GM12874 (cell line): ENCODE measurements at regions not wholly inside any gene's neighbourhood (a gene's known extent, or its start where the extent isn't known, plus 50 kb on each side); places are given as distances from the start of the nearest gene placed in this dataset.

Source experiments
- CTCF ChIP-seq: IDR thresholded peaks from 2 replicates; pipeline ENCODE4 v1.5.1; 2011; ENCODE audit warnings: low read depth, mild to moderate bottlenecking, control low read depth, low read length, moderate library complexity; ENCODE audit not compliant: insufficient read depth

DNA sequence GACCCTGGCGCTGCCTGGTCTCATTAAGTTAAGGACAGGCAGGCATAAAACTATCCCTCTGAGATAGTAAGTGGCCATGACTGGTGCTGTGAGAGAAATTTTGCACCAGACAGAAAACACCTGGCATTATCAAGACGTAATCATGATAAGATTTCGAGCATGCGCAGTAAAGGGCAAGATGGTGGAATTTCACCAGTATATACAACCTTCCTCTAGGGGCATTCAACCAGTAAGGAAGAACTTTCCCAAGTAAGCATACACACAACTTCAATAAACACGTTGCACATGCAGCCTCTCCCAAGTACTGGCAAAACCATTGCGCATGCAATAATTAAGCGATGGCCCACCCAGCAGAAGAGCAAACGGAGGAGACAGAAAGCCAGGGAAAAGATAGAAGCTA is 1376.4 kb upstream of the CRIM1 start:
- no peak for TF ChIP-seq CTCF

GRCh38 chr2:34961822-34962221 is 1362.7 kb upstream of the FAM98A start:
- TF ChIP-seq CTCF, result no peak

- no peak for TF ChIP-seq CTCF
Measured at GRCh38 chr2:34954758-34955157, 1355.7 kb upstream of the FAM98A start.

- no peak for TF ChIP-seq CTCF
Measured at GRCh38 chr2:34950797-34951196, 1351.7 kb upstream of the FAM98A start.

- TF ChIP-seq CTCF, result no peak
Measured at GRCh38 chr2:34949316-34949715, 1350.2 kb upstream of the FAM98A start.

GRCh38 chr2:34936089-34936488 is 1337.0 kb upstream of the FAM98A start:
- no peak for TF ChIP-seq CTCF

DNA sequence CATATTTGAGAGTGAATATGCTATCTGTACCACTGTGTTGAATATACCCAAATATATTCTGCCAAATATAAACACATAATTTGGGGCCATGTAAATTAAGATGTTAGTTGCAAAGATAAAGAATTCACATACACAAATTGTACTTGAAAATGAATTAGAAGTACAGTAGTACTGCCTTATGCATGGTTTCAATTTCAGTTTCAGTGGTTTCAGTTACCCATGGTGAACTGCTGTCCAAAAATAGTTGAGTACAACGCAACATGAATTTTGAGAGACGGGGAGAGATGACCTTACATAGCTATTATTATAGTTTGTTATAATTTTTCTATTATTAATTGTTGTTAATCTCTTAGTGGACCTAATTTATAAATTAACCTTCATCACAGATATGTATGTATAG is 1313.0 kb upstream of the FAM98A start:
- no peak for TF ChIP-seq CTCF
